ENCODE measurements at regions not wholly inside any gene's neighbourhood (a gene's known extent, or its start where the extent isn't known, plus 50 kb on each side); places are given as distances from the start of the nearest gene placed in this dataset.

DNA sequence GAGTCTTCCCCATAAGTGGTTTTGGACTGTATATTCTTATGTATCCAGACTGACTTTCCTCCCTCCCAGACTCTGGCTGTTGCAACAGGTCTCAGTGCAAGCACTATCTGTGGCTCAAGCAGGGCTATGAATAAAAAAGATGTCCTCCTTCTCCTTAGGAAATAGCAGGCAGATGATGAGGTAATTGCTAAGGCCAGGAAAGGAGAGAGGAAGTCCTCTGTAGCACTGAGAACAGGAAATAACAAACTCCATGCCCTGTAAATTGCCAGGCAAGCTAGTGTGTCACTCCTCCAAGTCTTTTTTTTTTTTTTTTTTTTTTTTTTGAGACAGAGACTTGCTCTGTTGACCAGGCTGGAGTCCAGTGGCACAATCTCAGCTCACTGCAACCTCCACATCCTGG lies 900.1 kb downstream of the TYW1 start:
- TF ChIP-seq CTCF (IDR thresholded peaks at IDR 0.05) (no peak), EP300 (IDR thresholded peaks at IDR 0.05) (no peak), POLR2AphosphoS5 (IDR thresholded peaks at IDR 0.05) (no peak), POLR2A (IDR thresholded peaks at IDR 0.05) (no peak)
- no peak overlapping the region for H3K27ac ChIP-seq
- H3K9me3 ChIP-seq = no peaks in the 10 kb centered on the region
- H3K27me3 ChIP-seq = no peaks in the 10 kb centered on the region
- no peak for DNase-seq
- H3K36me3 ChIP-seq = no peaks in the 10 kb centered on the region
- no peaks in the 10 kb centered on the region for H3K4me1 ChIP-seq
- intact Hi-C loops (cut with DNase I; ENCODE audit: low total_unique reads) = no loop called here
- no peak overlapping the region for H3K4me3 ChIP-seq

GRCh38 chr7:67900456-67900855 lies 903.8 kb downstream of the TYW1 start:
- no peak overlapping the region for H3K4me3 ChIP-seq
- H3K36me3 ChIP-seq = no peaks in the 10 kb centered on the region
- WGBS, 5 donors = 46 to 94% (median 79%) methylated on average over 2 of the region's 2 CpGs
- DNase-seq = no peak
- no peaks in the 10 kb centered on the region for H3K4me1 ChIP-seq
- no peak for TF ChIP-seq POLR2A (IDR thresholded peaks at IDR 0.05)
- TF ChIP-seq CTCF (IDR thresholded peaks at IDR 0.05) = no peak
- no peak for TF ChIP-seq POLR2AphosphoS5 (IDR thresholded peaks at IDR 0.05)
- no peak for TF ChIP-seq EP300 (IDR thresholded peaks at IDR 0.05)
- no peaks in the 10 kb centered on the region for H3K9me3 ChIP-seq
- intact Hi-C loops (cut with DNase I; ENCODE audit: low total_unique reads) = no loop called here
- H3K27ac ChIP-seq = no peak overlapping the region
- no peaks in the 10 kb centered on the region for H3K27me3 ChIP-seq

GRCh38 chr7:67901808-67902480 lies 905.3 kb downstream of the TYW1 start:
- H3K27ac ChIP-seq = no peak overlapping the region
- no peaks in the 10 kb centered on the region for H3K36me3 ChIP-seq
- TF ChIP-seq EP300 (IDR thresholded peaks at IDR 0.05) (no peak), POLR2A (IDR thresholded peaks at IDR 0.05) (no peak), POLR2AphosphoS5 (IDR thresholded peaks at IDR 0.05) (no peak), CTCF (IDR thresholded peaks at IDR 0.05) (no peak)
- no peak overlapping the region for H3K4me3 ChIP-seq
- intact Hi-C loops (cut with DNase I; ENCODE audit: low total_unique reads) = no loop called here
- WGBS, 5 donors = 63 to 68% (median 66%) methylated on average over 17 of the region's 17 CpGs
- H3K27me3 ChIP-seq = no peaks in the 10 kb centered on the region
- no peaks in the 10 kb centered on the region for H3K4me1 ChIP-seq
- no peak for DNase-seq
- H3K9me3 ChIP-seq = no peaks in the 10 kb centered on the region

DNA sequence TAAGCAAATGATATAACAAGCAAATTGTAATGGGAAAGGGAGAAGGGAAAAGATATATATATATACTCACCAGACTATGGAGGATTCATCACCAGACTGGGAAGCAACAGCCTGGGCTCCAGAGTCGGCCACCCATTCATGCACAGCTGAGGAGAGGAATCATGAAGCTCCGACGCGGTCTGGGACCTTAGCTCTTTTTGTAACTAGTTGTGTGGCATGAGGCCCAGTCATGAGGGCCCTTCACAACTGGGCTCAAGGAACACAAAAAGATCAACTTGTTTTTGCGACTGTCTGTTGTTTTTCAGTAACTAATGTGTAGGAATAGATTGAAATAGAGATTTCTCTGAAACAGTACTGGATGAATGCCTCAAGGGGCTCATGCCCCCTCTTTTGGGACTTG lies 911.2 kb downstream of the TYW1 start:
- WGBS, 5 donors = 66 to 91% (median 74%) methylated on average over 4 to 5 of the region's 5 CpGs
- H3K4me1 ChIP-seq = no peaks in the 10 kb centered on the region
- intact Hi-C loops (cut with DNase I; ENCODE audit: low total_unique reads) = no loop called here

More for the DNA sequence above, 911.2 kb downstream of the TYW1 start:
- TF ChIP-seq EP300 (IDR thresholded peaks at IDR 0.05) (no peak), POLR2AphosphoS5 (IDR thresholded peaks at IDR 0.05) (no peak), POLR2A (IDR thresholded peaks at IDR 0.05) (no peak), CTCF (IDR thresholded peaks at IDR 0.05) (no peak)
- Histone ChIP-seq H3K27ac (no peak overlapping the region), H3K27me3 (no peaks in the 10 kb centered on the region), H3K9me3 (no peaks in the 10 kb centered on the region), H3K36me3 (no peaks in the 10 kb centered on the region), H3K4me3 (no peak overlapping the region)
- DNase-seq = no peak
